Spleen (tissue), 7 donors: ENCODE measurements at regions not wholly inside any gene's neighbourhood (a gene's known extent, or its start where the extent isn't known, plus 50 kb on each side); places are given as distances from the start of the nearest gene placed in this dataset.
A peak's percentile ranks its signal among the peaks of the same experiment; 100 is the strongest.

Source experiments
- POLR2A ChIP-seq, 3 donors: fragments of 450-650 bp; IDR thresholded peaks; one replicate each; pipeline ENCODE4 v1.5.1; 2017; ENCODE audit warnings: antibody characterized with exemption in 3 of 3, mild to moderate bottlenecking in 1 of 3
- TF ChIP-seq, protein P1 (sequence below), 11 experiments: fragments of 200-600 bp in 7 of 11; fragments of 450-650 bp in 4 of 11; sonication (generic) in 4 of 11; IDR thresholded peaks in 8 of 11; conservative IDR thresholded peaks in 3 of 11; 1 replicate in 7 of 11; 2 replicates in 4 of 11; pipeline versions ENCODE4 v1.4.0 to v1.8.0; 2016 to 2021; ENCODE audit warnings: antibody characterized with exemption in 11 of 11, inconsistent platforms in 4 of 11, mild to moderate bottlenecking in 1 of 11
- donor health status: DM: no; HTN: no; CAD: no; lungs with moderate emphysema.
- donor health status: DM: no; HTN: no; CAD: no.
- donor health status: DM: no; HTN: no; CAD: no.

DNA sequence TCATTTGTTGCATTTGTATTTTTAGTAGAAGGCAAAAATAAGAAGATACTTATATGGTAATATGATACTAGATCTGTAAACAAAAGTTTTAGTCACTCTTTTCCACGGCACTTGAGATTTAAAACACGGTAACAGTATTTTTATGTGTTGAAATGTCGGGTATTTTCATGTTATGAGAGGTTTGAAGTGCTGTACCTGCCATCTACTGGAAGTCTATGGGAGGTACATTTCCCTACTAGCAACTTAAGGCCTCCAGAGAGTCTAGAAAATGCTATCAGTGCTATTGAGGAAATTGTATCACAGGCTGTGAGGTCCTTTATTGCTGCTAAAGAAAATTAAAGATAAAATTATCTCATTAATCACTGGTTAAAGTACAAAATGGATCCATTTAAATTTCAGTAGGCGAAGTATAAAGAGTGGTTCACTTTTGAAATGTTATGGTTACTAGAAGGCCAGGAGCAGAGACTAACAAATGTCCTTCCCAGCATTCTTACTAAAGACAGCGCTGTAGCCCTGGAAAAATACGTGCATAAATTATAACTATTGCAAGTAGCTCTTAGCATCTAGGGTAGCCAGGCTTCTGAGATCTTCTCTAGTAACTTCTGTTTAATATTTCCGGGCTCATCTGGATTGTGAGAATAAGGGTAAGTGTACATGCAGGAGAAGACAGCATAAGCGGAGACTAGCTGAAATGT, 77.6 kb upstream of the PRKD1 start:
- TF ChIP-seq, protein P1, sequence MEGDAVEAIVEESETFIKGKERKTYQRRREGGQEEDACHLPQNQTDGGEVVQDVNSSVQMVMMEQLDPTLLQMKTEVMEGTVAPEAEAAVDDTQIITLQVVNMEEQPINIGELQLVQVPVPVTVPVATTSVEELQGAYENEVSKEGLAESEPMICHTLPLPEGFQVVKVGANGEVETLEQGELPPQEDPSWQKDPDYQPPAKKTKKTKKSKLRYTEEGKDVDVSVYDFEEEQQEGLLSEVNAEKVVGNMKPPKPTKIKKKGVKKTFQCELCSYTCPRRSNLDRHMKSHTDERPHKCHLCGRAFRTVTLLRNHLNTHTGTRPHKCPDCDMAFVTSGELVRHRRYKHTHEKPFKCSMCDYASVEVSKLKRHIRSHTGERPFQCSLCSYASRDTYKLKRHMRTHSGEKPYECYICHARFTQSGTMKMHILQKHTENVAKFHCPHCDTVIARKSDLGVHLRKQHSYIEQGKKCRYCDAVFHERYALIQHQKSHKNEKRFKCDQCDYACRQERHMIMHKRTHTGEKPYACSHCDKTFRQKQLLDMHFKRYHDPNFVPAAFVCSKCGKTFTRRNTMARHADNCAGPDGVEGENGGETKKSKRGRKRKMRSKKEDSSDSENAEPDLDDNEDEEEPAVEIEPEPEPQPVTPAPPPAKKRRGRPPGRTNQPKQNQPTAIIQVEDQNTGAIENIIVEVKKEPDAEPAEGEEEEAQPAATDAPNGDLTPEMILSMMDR (IDR thresholded peaks at IDR 0.05 in 8 of 11, conservative IDR thresholded peaks at IDR 0.05 in 3 of 11) = peak in 8 of 11 experiments; percentile 42 to 67 (median 54)
- TF ChIP-seq POLR2A (IDR thresholded peaks at IDR 0.05) = no peak
